OCI-LY7 (cell line): ENCODE measurements at regions not wholly inside any gene's neighbourhood (a gene's known extent, or its start where the extent isn't known, plus 50 kb on each side); places are given as distances from the start of the nearest gene placed in this dataset.

ENCODE experiments used
- EZH2phosphoT487 ChIP-seq: fragments of 200-600 bp; sonication (generic); IDR thresholded peaks from 2 replicates; pipeline ENCODE4 v1.6.1; 2018; ENCODE audit warnings: low read depth, borderline replicate concordance, mild to moderate bottlenecking, mixed run types, antibody characterized with exemption, low read length, moderate library complexity, mixed read lengths
- TF ChIP-seq, protein P1 (sequence below): fragments of 200-600 bp; sonication (generic); conservative IDR thresholded peaks from 2 replicates; pipeline ENCODE4 v1.5.1; 2014; ENCODE audit warnings: mild to moderate bottlenecking, antibody characterized with exemption, low read length, moderate library complexity, mixed read lengths

- TF ChIP-seq, protein P1, sequence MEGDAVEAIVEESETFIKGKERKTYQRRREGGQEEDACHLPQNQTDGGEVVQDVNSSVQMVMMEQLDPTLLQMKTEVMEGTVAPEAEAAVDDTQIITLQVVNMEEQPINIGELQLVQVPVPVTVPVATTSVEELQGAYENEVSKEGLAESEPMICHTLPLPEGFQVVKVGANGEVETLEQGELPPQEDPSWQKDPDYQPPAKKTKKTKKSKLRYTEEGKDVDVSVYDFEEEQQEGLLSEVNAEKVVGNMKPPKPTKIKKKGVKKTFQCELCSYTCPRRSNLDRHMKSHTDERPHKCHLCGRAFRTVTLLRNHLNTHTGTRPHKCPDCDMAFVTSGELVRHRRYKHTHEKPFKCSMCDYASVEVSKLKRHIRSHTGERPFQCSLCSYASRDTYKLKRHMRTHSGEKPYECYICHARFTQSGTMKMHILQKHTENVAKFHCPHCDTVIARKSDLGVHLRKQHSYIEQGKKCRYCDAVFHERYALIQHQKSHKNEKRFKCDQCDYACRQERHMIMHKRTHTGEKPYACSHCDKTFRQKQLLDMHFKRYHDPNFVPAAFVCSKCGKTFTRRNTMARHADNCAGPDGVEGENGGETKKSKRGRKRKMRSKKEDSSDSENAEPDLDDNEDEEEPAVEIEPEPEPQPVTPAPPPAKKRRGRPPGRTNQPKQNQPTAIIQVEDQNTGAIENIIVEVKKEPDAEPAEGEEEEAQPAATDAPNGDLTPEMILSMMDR: no peak
- no peak for TF ChIP-seq EZH2phosphoT487
These were observed 198.2 kb downstream of the CENPF start for GRCh38 chr1:214801191-214801590.
